ENCODE measurements at regions not wholly inside any gene's neighbourhood (a gene's known extent, or its start where the extent isn't known, plus 50 kb on each side); places are given as distances from the start of the nearest gene placed in this dataset.

DNA sequence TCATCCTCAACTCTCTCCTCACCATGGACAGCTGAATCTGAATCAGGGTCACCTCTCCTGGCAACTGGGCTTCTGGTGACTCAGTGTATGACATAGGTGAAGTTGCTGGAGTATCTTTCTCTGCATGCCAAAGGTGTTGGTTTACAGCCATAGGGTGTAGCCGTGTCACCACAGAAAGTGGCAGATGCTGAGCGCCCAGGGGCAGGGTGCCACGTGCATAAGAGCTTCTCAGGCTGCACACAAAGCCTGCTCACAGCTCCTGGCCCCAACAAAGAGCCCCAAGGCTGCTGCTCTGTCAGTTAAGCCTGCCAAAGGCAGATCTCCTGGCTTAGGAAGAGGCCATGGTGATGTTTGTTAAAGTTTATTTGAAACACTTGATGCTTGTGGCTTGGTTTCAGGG, 297.7 kb upstream of the WWC1 start:
- Histone ChIP-seq H3K27ac (ENCODE audit: low read depth, low read length, poor library complexity, severe bottlenecking) (no peak overlapping the region), H3K9me3 (ENCODE audit: low read length) (no peaks in the 10 kb centered on the region), H3K4me2 (ENCODE audit: low read length) (no peak overlapping the region)

DNA sequence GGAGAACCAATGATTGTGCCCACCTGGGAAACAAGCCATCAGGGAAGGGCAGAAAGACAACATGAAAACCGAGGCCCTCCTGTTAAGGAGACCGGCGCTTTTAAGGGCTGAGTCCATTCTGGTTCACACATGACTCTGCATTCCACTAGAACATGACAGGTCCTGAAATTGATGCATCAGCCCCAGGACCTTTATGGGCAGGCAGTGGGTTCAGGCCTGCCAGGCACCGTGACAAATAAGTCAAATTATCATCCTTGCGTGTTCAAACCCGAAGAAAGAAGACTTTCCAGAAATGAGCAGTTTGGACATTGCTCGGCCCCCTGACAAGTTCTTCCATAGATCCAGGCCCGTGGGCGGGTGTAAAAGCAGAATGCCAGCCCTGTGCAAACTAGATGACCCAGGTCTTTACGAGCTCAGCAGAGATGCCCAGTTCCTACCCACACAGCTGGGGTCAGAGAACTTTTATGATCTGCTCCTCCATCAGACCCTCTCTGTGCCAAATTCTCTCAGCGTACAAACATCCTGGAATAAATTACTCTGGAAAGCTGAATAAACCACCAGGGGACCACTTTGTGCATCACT, 295.5 kb upstream of the WWC1 start:
- no peaks in the 10 kb centered on the region for H3K9me2 ChIP-seq (ENCODE audit: low read depth, low read length)
- no peaks in the 10 kb centered on the region for H3K27me3 ChIP-seq (ENCODE audit: insufficient read depth, low read length)
- H3K4me2 ChIP-seq (ENCODE audit: low read length): no peak overlapping the region
- no peak overlapping the region for H3K9ac ChIP-seq (ENCODE audit: low read length)
- H3K27ac ChIP-seq (ENCODE audit: low read depth, low read length, poor library complexity, severe bottlenecking): no peak overlapping the region
- H3K79me2 ChIP-seq (ENCODE audit: insufficient read depth, low read length): no peaks in the 10 kb centered on the region
- H3K4me3 ChIP-seq (ENCODE audit: low read depth, low read length, poor library complexity, severe bottlenecking): no peak overlapping the region
- H3K4me1 ChIP-seq (ENCODE audit: insufficient read depth, low read length, severe bottlenecking): no peaks in the 10 kb centered on the region
- H2AFZ ChIP-seq (ENCODE audit: low read length): no peak overlapping the region
- TF ChIP-seq, protein P1, sequence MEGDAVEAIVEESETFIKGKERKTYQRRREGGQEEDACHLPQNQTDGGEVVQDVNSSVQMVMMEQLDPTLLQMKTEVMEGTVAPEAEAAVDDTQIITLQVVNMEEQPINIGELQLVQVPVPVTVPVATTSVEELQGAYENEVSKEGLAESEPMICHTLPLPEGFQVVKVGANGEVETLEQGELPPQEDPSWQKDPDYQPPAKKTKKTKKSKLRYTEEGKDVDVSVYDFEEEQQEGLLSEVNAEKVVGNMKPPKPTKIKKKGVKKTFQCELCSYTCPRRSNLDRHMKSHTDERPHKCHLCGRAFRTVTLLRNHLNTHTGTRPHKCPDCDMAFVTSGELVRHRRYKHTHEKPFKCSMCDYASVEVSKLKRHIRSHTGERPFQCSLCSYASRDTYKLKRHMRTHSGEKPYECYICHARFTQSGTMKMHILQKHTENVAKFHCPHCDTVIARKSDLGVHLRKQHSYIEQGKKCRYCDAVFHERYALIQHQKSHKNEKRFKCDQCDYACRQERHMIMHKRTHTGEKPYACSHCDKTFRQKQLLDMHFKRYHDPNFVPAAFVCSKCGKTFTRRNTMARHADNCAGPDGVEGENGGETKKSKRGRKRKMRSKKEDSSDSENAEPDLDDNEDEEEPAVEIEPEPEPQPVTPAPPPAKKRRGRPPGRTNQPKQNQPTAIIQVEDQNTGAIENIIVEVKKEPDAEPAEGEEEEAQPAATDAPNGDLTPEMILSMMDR (IDR thresholded peaks at IDR 0.05; ENCODE audit: low read length): no peak
- TF ChIP-seq EZH2 (IDR thresholded peaks at IDR 0.05; ENCODE audit: borderline replicate concordance, low read length): no peak
- H3F3A ChIP-seq (ENCODE audit: insufficient read depth, low read length): no peaks in the 10 kb centered on the region
- H3K9me3 ChIP-seq (ENCODE audit: low read length): no peaks in the 10 kb centered on the region
- no peaks in the 10 kb centered on the region for H4K20me1 ChIP-seq (ENCODE audit: insufficient read depth, low read length)
- no peaks in the 10 kb centered on the region for H3K36me3 ChIP-seq (ENCODE audit: insufficient read depth, low read length)

More for the DNA sequence above, 297.7 kb upstream of the WWC1 start:
- no peak overlapping the region for H3K9ac ChIP-seq (ENCODE audit: low read length)
- no peak for TF ChIP-seq EZH2 (IDR thresholded peaks at IDR 0.05; ENCODE audit: borderline replicate concordance, low read length)
- TF ChIP-seq, protein P1 (IDR thresholded peaks at IDR 0.05; ENCODE audit: low read length): no peak
- no peaks in the 10 kb centered on the region for H3K36me3 ChIP-seq (ENCODE audit: insufficient read depth, low read length)
- H3K27me3 ChIP-seq (ENCODE audit: insufficient read depth, low read length): no peaks in the 10 kb centered on the region
- H3K4me1 ChIP-seq (ENCODE audit: insufficient read depth, low read length, severe bottlenecking): no peaks in the 10 kb centered on the region
- no peaks in the 10 kb centered on the region for H3K79me2 ChIP-seq (ENCODE audit: insufficient read depth, low read length)
- H3K9me2 ChIP-seq (ENCODE audit: low read depth, low read length): no peaks in the 10 kb centered on the region
- no peak overlapping the region for H3K4me3 ChIP-seq (ENCODE audit: low read depth, low read length, poor library complexity, severe bottlenecking)
- H3F3A ChIP-seq (ENCODE audit: insufficient read depth, low read length): no peaks in the 10 kb centered on the region
- no peak overlapping the region for H2AFZ ChIP-seq (ENCODE audit: low read length)
- H4K20me1 ChIP-seq (ENCODE audit: insufficient read depth, low read length): no peaks in the 10 kb centered on the region

DNA sequence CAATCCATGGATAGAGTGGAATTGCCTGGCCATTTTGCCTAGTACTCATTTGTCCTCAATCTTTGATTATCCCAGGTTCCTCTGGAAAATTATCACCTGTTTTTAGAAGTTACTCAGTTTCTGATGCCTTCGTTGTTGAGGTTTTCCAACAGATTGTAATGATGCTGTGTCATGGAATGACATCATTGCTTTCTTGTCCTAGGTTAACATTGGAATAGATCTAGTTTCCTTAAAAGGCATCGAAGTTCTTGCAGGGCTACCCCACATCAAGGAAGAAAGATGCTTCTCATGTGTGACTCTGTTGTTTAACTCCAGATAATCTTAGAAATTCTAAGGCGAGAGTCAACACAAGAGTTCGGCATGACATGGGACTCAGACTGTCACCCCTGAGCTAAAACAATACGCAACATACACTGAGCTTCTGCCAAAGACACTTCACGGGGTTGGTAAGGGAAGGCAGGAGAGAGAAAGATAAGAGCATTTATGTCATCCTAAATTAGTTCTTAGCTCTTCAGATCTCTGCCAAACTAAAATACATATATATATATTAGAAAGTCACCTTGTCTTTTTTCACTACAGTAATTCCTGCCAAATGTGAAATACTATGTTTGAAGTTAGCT, 293.2 kb upstream of the WWC1 start:
- no peak overlapping the region for H3K4me2 ChIP-seq (ENCODE audit: low read length)

More for the DNA sequence above, 293.2 kb upstream of the WWC1 start:
- H3K9ac ChIP-seq (ENCODE audit: low read length): no peak overlapping the region
- H3K4me1 ChIP-seq (ENCODE audit: insufficient read depth, low read length, severe bottlenecking): no peaks in the 10 kb centered on the region
- H3K27me3 ChIP-seq (ENCODE audit: insufficient read depth, low read length): no peaks in the 10 kb centered on the region
- H2AFZ ChIP-seq (ENCODE audit: low read length): no peak overlapping the region
- no peak overlapping the region for H3K27ac ChIP-seq (ENCODE audit: low read depth, low read length, poor library complexity, severe bottlenecking)
- no peaks in the 10 kb centered on the region for H3K36me3 ChIP-seq (ENCODE audit: insufficient read depth, low read length)
- TF ChIP-seq EZH2 (IDR thresholded peaks at IDR 0.05; ENCODE audit: borderline replicate concordance, low read length): no peak
- TF ChIP-seq, protein P1 (IDR thresholded peaks at IDR 0.05; ENCODE audit: low read length): no peak
- H3K4me3 ChIP-seq (ENCODE audit: low read depth, low read length, poor library complexity, severe bottlenecking): no peak overlapping the region
- no peaks in the 10 kb centered on the region for H3K9me2 ChIP-seq (ENCODE audit: low read depth, low read length)
- no peaks in the 10 kb centered on the region for H3K79me2 ChIP-seq (ENCODE audit: insufficient read depth, low read length)
- no peaks in the 10 kb centered on the region for H3F3A ChIP-seq (ENCODE audit: insufficient read depth, low read length)
- no peaks in the 10 kb centered on the region for H4K20me1 ChIP-seq (ENCODE audit: insufficient read depth, low read length)
- H3K9me3 ChIP-seq (ENCODE audit: low read length): no peaks in the 10 kb centered on the region
